G401 (cell line): ENCODE measurements at regions not wholly inside any gene's neighbourhood (a gene's known extent, or its start where the extent isn't known, plus 50 kb on each side); places are given as distances from the start of the nearest gene placed in this dataset.

ENCODE experiments used
- DNase-seq: peaks from one replicate; pipeline ENCODE4 v3.0.0-alpha.2; 2015; ENCODE audit warnings: low spot score
- in situ Hi-C: cut with HindIII; loops from 2 replicates; pipeline ENCODE4 v1.10.0; 2016; ENCODE audit warnings: low sequenced_read_pairs, mixed read lengths

DNA sequence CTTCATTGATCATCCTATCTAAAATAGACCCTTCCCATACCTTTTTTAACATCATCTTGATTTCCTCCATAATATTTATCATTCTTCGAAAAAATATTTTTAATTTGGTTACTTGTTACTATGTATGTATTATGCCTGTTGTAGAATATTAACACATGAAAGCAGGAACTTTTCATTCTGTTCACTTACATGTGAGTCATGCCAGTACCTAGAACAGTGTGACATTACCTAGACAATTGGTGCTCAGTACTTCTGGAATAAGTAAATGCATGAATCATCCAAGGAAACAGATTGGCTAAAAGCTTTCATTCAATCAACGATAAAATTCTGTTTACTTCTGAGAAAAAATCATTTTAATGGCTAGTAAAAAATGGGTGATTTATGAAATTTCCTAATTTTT is 76.4 kb downstream of the CXXC4 start:
- in situ Hi-C loops: no loop called here
- DNase-seq: no peak

DNA sequence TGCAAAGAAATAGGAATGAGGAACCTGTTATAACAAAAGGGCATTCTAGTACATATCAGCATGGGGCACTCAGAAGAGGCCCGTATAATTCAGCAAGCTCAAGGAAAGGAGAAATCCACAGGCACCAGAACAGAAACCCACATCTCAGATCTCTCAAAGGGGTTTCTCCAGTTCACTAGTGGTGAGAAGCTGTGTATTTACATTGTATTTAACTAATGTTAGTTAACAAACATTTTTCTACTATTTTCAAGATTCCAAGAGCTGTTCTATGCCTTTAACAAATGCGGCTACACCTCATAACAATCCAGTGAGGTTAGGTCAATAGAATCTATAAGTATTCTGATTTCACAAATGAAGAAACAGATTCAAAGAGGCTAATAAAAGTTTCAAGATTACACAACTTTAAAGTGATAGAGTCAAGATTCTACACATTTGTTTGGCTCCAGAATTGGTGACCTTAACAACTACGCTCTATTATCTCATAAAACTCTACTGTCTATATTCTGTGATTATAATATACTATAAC is 77.3 kb downstream of the CXXC4 start:
- in situ Hi-C loops: no loop called here

DNA sequence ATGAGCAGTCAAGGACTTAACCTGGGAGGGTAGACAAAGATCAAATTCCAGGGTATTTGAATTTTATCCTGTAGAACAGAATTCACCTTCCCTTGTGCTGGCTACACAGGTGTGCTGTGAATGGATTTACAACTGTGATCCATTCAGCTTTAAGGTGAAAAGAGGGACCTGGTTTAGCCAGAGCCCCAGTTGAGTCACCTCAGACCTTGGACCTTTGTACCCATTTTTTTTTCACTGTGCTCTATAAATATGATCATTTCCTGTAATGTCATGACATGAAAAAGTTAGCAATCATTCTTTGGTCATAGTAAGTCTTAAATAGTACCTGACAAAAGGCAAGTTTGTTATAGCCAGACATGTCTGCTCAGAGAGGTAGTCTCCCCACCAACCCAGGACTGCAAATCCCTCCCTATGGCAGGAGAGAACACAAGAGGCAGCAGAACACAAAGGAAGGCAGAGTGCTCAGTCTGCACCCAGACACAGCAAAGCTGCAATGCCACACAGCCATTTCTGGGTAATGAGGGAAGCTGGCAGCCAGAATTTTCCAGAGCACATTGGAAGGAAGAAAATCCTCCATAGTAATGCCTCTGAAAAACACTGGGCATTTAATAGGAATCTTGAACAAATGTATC is 77.9 kb downstream of the CXXC4 start:
- no peak for DNase-seq
- in situ Hi-C loops: no loop called here

More for the DNA sequence above, 77.3 kb downstream of the CXXC4 start:
- no peak for DNase-seq

DNA sequence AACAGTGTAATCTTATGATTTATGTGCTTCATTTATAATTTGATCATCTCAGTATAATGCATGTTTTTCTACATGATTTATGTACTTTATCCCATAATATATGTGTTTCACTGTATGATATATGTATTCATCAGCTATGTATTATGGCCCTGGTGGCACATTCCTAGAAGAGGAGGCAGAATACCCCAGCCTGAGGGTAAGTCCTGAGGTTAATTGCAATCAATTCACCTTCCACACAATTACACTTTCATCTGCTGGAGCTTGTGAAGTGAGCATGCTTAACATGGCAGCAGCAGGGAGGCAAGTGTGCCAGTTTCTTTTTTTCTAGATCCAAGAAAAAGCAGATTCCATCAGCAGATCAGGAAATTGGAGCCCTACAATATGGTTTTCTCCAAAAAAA is 81.2 kb downstream of the CXXC4 start:
- in situ Hi-C loops: no loop called here
- no peak for DNase-seq

DNA sequence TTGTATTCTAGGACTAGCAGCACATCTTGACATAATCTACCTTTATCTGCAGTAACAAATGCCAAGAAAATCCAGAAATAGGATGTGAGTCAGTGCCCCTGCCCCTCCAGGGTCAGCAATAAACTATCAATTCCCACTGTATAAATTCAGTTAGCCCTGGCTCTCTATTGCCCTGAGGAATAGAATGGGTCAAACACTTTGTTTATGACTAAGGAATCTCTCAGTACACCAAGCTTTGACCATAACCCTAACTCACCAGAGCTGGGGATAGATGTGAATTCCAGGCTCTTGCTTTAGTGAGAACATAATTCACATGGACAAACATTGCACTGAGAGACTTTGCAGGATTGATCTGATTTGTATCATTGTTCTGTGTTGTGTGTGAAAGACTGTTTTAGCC is 82.3 kb downstream of the CXXC4 start:
- in situ Hi-C loops: no loop called here
- DNase-seq: no peak

GRCh38 chr4:104411502-104411901 is 83.2 kb downstream of the CXXC4 start:
- DNase-seq: no peak
- in situ Hi-C loops: no loop called here

DNA sequence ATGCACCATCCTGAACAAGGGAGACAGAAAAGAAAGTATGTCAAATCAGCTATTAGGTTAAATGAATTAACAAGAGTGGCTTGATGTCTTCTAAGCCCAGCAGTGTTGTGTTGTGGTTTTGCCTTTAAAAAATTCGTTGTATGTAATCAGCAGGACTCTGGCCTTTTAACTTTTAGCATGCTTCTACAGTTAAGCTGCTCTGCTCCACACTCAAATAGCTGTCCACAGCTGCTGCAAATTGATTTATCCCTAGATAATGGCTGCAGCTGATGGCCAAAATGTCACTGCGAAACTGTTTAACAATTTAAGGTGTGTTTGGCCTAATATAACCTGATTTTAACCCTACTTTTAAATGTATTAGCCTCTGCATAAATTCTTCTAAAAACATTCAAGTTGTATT is 85.8 kb downstream of the CXXC4 start:
- in situ Hi-C loops: no loop called here
- DNase-seq: no peak

- in situ Hi-C loops: no loop called here
- no peak for DNase-seq
Observed at GRCh38 chr4:104404361-104404760, 90.3 kb downstream of the CXXC4 start.

- no peak for DNase-seq
- in situ Hi-C loops: no loop called here
Observed at GRCh38 chr4:104395168-104395614, 99.5 kb downstream of the CXXC4 start.

GRCh38 chr4:104394406-104395167 is 100.1 kb downstream of the CXXC4 start:
- peak; percentile 42 for DNase-seq
- in situ Hi-C loops: no loop called here

GRCh38 chr4:104393655-104394324 is 100.9 kb downstream of the CXXC4 start:
- no peak for DNase-seq
- in situ Hi-C loops: no loop called here

- in situ Hi-C loops: no loop called here
- DNase-seq: no peak
Observed at GRCh38 chr4:104385713-104386112, 109.0 kb downstream of the CXXC4 start.

DNA sequence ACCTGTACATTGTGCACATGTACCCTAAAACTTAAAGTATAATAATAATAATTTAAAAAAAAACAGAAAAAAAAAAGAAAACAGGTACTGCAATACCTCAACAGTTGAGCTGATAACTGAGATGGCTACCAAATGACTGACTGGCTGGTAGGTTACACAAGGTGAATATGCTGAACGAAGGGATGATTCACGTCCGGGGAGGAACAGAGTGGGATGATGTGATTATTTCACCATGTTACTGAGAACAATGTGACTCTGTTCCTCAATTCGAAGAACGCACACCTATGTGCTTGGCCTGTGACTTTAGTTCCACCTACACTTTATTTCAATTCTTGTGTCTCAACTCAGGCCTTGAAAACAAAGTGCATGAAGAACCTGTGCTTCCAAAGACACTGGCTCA is 111.7 kb downstream of the CXXC4 start:
- in situ Hi-C loops: no loop called here
- no peak for DNase-seq

GRCh38 chr4:104381729-104382128 is 113.0 kb downstream of the CXXC4 start:
- DNase-seq: no peak
- in situ Hi-C loops: no loop called here

GRCh38 chr4:104365618-104366017 is 129.1 kb downstream of the CXXC4 start:
- DNase-seq: no peak
- in situ Hi-C loops: no loop called here

- DNase-seq: no peak
- in situ Hi-C loops: no loop called here
Observed at GRCh38 chr4:104353481-104353880, 141.2 kb downstream of the CXXC4 start.

- in situ Hi-C loops: no loop called here
- no peak for DNase-seq
Observed at GRCh38 chr4:104352211-104352610, 142.5 kb downstream of the CXXC4 start.

DNA sequence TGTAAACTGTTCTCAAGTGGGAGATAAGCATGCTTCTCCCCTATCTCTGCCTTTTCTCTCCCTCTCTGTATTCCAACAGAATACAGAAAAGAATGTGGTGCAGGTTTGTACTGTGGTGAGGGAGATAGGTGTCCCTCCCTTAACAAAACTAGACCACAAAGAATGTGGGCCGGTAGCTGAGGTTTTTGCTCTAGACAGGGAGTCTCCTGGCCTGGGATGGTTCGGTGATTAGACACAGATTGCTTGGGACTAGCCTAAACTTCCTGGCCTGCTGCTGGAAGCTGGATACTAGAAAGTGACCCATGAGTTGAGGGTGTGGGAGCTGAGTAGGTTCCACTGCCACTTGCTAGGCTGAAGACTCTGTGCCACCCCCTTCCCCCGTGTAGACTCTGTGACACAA is 143.0 kb downstream of the CXXC4 start:
- no peak for DNase-seq
- in situ Hi-C loops: no loop called here

DNA sequence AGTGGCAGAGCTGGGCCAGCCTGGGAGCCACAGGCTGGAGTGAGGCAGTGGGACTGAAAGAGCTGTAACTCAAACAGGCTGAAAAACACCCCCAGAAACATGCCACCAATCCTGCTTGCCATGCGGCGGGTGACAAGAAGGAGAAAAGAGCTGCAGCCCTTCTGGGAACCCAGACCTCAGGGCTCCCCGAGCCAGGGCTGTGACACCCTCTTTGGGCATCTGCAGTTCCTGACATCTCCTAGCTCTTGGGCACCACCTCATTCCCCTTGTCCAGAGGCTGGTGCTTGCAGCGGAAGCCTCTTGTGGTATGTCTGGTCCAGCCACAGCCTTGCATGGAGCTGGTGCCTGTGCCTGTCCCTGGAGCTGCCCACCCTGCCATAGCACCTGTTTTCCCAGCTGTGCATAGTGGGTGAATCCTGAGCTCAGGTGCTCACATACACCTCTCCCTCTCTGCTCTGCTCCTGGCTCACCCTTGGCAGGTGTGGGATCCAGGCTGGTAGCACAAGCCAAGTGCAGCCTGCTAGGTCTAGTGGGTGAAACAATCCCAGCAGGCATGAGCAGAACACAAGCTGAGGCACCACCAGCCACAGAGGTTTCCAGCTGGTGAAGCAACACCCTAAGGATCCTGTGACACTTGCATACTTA is 149.0 kb downstream of the CXXC4 start:
- in situ Hi-C loops: no loop called here
- no peak for DNase-seq
